ENCODE measurements at regions not wholly inside any gene's neighbourhood (a gene's known extent, or its start where the extent isn't known, plus 50 kb on each side); places are given as distances from the start of the nearest gene placed in this dataset.

- Histone ChIP-seq H3K36me3 (ENCODE audit: control insufficient read depth in 2 of 2, extremely low read depth in 1 of 2, insufficient read depth in 2 of 2, low read length in 2 of 2) (no peaks in the 10 kb centered on the region), H4K20me1 (replicated peaks; ENCODE audit: control insufficient read depth, extremely low read depth, insufficient read depth, low read length) (no peaks in the 10 kb centered on the region), H3K27ac (ENCODE audit: insufficient read depth, low read depth, low read length) (no peak overlapping the region), H2AFZ (ENCODE audit: low read depth, low read length) (no peak overlapping the region), H3K79me2 (ENCODE audit: control insufficient read depth, insufficient read depth, low read length) (no peaks in the 10 kb centered on the region), H3K4me1 (ENCODE audit: control insufficient read depth, extremely low read depth, insufficient read depth, low read length) (no peaks in the 10 kb centered on the region), H3K9ac (replicated peaks; ENCODE audit: extremely low read depth, insufficient read depth, low read length) (no peak overlapping the region), H3K9me1 (replicated peaks; ENCODE audit: control insufficient read depth, extremely low read depth, insufficient read depth, low read length) (no peaks in the 10 kb centered on the region), H3K4me2 (ENCODE audit: insufficient read depth, low read length) (no peak overlapping the region), H3K4me3 (replicated peaks in 1 of 3; ENCODE audit: insufficient read depth in 1 of 3, low read depth in 1 of 3, low read length in 3 of 3) (no peak overlapping the region), H3K27me3 (ENCODE audit: control insufficient read depth in 2 of 2, insufficient read depth in 2 of 2, low read length in 2 of 2) (no peaks in the 10 kb centered on the region), H3K9me3 (replicated peaks; ENCODE audit: control insufficient read depth, insufficient read depth, low read length) (peaks cover 1% of the 10 kb centered on the region)
- ChIA-PET CTCF (no interaction called here), POLR2A (no interaction called here)
- FAIRE-seq (no peak), DNase-seq (ENCODE audit: low read depth, low spot score) (no peak)
- dilution Hi-C loops (cut with MboI; ENCODE audit: extremely low pct_ligation_motif_present, low sequenced_read_pairs) = no loop called here
- BruUV-seq (replicated peaks) = no TSS peak
- TF ChIP-seq POLR2AphosphoS5 (IDR thresholded peaks at IDR 0.05; ENCODE audit: insufficient read depth, low read depth, low read length) (no peak), POLR2A (IDR thresholded peaks at IDR 0.05; ENCODE audit: low read depth, low read length) (no peak), MYC (IDR thresholded peaks at IDR 0.05; ENCODE audit: low read depth, low read length) (no peak), JUN (IDR thresholded peaks at IDR 0.05; ENCODE audit: borderline replicate concordance, insufficient read depth, insufficient read length, low read depth) (no peak), CTCF (IDR thresholded peaks at IDR 0.05; ENCODE audit: extremely low read depth in 1 of 2, insufficient read depth in 1 of 2, low read depth in 1 of 2, low read length in 2 of 2) (no peak), EZH2 (IDR thresholded peaks at IDR 0.05; ENCODE audit: borderline replicate concordance, low read depth, low read length, severe bottlenecking) (no peak), MAX (IDR thresholded peaks at IDR 0.05; ENCODE audit: insufficient read depth, insufficient read length) (no peak), GATA2 (IDR thresholded peaks at IDR 0.05; ENCODE audit: insufficient read depth, insufficient read length, low read depth, low read length) (no peak), FOS (IDR thresholded peaks at IDR 0.05; ENCODE audit: borderline replicate concordance, insufficient read depth, low read length) (no peak)
- intact Hi-C loops (cut with micrococcal nuclease) = no loop called here
These were observed 669.1 kb upstream of the SALL1 start for GRCh38 chr16:51820176-51820575.

Measured in endothelial cell of umbilical vein (primary cell).